ENCODE measurements at regions not wholly inside any gene's neighbourhood (a gene's known extent, or its start where the extent isn't known, plus 50 kb on each side); places are given as distances from the start of the nearest gene placed in this dataset.

DNA sequence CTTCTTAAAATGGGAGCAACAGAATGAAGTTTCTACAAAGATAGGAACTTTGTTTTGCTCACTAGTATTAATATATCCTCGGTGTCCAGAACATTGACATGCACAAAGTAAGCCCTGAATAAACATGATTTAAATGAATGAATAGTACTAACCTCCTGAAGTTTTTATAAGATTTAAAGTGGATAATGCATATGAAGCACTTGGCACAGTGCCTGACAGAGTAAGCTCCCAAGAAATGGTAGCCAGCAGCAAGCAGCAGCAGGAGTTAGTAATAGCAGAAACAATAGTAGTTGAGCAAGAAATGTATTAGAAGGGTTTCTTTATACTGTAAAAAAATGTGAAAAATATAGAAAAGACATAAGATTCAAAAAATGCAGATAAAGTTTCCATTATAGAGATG, 258.1 kb upstream of the C1orf87 start:
- TF ChIP-seq, protein P1, sequence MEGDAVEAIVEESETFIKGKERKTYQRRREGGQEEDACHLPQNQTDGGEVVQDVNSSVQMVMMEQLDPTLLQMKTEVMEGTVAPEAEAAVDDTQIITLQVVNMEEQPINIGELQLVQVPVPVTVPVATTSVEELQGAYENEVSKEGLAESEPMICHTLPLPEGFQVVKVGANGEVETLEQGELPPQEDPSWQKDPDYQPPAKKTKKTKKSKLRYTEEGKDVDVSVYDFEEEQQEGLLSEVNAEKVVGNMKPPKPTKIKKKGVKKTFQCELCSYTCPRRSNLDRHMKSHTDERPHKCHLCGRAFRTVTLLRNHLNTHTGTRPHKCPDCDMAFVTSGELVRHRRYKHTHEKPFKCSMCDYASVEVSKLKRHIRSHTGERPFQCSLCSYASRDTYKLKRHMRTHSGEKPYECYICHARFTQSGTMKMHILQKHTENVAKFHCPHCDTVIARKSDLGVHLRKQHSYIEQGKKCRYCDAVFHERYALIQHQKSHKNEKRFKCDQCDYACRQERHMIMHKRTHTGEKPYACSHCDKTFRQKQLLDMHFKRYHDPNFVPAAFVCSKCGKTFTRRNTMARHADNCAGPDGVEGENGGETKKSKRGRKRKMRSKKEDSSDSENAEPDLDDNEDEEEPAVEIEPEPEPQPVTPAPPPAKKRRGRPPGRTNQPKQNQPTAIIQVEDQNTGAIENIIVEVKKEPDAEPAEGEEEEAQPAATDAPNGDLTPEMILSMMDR (conservative IDR thresholded peaks at IDR 0.05 in 1 of 2, IDR thresholded peaks at IDR 0.05 in 1 of 2; ENCODE audit: low read depth in 1 of 2, low read length in 2 of 2): no peak
- no peak for TF ChIP-seq EZH2 (IDR thresholded peaks at IDR 0.05; ENCODE audit: low read length, missing control alignments)

All from fibroblast of lung (primary cell).